ENCODE measurements at regions not wholly inside any gene's neighbourhood (a gene's known extent, or its start where the extent isn't known, plus 50 kb on each side); places are given as distances from the start of the nearest gene placed in this dataset.

GRCh38 chr5:110925398-110925797 lies 146.1 kb upstream of the TSLP start:
- no peak for TF ChIP-seq CTCF (IDR thresholded peaks at IDR 0.05; ENCODE audit: low read depth, low read length, poor library complexity, severe bottlenecking)
- TF ChIP-seq EZH2phosphoT487 (IDR thresholded peaks at IDR 0.05; ENCODE audit: borderline replicate concordance, low read length), result no peak
